ENCODE measurements at regions not wholly inside any gene's neighbourhood (a gene's known extent, or its start where the extent isn't known, plus 50 kb on each side); places are given as distances from the start of the nearest gene placed in this dataset.

DNA sequence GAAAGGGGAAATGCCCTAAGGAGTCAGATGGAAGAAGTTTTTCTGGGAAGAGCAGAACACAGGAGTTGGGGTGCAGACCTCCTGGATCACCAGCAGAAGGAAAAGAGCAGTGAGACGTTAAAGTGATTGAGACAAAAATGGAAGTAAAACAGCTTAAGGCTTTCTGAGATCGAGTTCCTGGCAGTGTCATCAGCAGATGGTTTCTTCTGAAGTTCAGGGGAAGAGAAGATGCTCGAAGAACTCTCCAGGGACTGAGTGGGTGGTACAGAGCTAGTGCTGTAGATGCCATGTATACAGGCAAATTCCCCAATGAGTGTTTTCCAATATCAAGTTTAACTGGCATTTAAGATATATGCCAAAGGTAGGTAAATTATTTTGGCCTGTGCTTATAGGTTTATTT lies 272.2 kb upstream of the KLF12 start:
- no peak overlapping the region for H3K27ac ChIP-seq (ENCODE audit: insufficient read depth, low read length)
- no peak overlapping the region for H3K4me2 ChIP-seq (ENCODE audit: extremely low read depth, insufficient read depth, low read length)
- no peaks in the 10 kb centered on the region for H3K79me2 ChIP-seq (ENCODE audit: control insufficient read depth, insufficient read depth, low read length)
- H3K27me3 ChIP-seq (ENCODE audit: control insufficient read depth, insufficient read depth, low read length): no peaks in the 10 kb centered on the region
- H2AFZ ChIP-seq (ENCODE audit: low read length): peak overlapping the region; percentile 47
- no peaks in the 10 kb centered on the region for H4K20me1 ChIP-seq (ENCODE audit: control insufficient read depth, extremely low read depth, insufficient read depth, low read length)
- H3K4me3 ChIP-seq (replicated peaks in 1 of 4; ENCODE audit: control extremely low read depth in 1 of 4, insufficient read depth in 1 of 4, low read depth in 3 of 4, low read length in 4 of 4): no peak overlapping the region
- DNase-seq (ENCODE audit: low read depth in 2 of 2): no peak
- H3K9ac ChIP-seq (ENCODE audit: insufficient read depth, low read length): no peak overlapping the region
- H3K9me3 ChIP-seq (ENCODE audit: control insufficient read depth, insufficient read depth, low read depth, low read length): no peaks in the 10 kb centered on the region
- H3K36me3 ChIP-seq (ENCODE audit: control insufficient read depth, insufficient read depth, low read length): no peaks in the 10 kb centered on the region
- H3K4me1 ChIP-seq (ENCODE audit: control insufficient read depth, extremely low read depth, insufficient read depth, low read length): no peaks in the 10 kb centered on the region
- TF ChIP-seq, protein P1, sequence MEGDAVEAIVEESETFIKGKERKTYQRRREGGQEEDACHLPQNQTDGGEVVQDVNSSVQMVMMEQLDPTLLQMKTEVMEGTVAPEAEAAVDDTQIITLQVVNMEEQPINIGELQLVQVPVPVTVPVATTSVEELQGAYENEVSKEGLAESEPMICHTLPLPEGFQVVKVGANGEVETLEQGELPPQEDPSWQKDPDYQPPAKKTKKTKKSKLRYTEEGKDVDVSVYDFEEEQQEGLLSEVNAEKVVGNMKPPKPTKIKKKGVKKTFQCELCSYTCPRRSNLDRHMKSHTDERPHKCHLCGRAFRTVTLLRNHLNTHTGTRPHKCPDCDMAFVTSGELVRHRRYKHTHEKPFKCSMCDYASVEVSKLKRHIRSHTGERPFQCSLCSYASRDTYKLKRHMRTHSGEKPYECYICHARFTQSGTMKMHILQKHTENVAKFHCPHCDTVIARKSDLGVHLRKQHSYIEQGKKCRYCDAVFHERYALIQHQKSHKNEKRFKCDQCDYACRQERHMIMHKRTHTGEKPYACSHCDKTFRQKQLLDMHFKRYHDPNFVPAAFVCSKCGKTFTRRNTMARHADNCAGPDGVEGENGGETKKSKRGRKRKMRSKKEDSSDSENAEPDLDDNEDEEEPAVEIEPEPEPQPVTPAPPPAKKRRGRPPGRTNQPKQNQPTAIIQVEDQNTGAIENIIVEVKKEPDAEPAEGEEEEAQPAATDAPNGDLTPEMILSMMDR (conservative IDR thresholded peaks at IDR 0.05 in 1 of 2, IDR thresholded peaks at IDR 0.05 in 1 of 2; ENCODE audit: low read depth in 1 of 2, low read length in 2 of 2): no peak
- no peak for TF ChIP-seq EZH2 (IDR thresholded peaks at IDR 0.05; ENCODE audit: low read length, missing control alignments)

DNA sequence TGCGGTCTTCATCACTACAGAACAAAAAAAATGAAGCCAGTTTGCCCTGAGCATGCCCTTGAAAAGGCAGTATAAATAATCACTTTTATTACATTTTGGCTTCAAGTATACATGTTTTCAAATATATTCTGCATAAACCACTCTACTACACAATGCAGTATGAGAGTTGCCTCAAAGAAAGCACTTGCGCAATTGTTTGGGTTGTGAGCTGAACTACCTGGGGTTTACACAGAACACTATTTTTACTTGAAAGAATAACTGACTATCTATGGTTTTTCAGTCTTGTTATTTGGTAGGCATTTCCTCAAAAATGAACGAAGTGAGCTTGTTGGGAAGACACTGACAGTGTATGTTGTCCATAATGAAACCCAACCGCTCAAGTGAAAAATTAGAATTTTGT lies 264.4 kb upstream of the KLF12 start:
- no peak for DNase-seq (ENCODE audit: low read depth in 2 of 2)
- Histone ChIP-seq H3K36me3 (ENCODE audit: control insufficient read depth, insufficient read depth, low read length) (no peaks in the 10 kb centered on the region), H4K20me1 (ENCODE audit: control insufficient read depth, extremely low read depth, insufficient read depth, low read length) (no peaks in the 10 kb centered on the region), H3K4me2 (ENCODE audit: extremely low read depth, insufficient read depth, low read length) (no peak overlapping the region), H3K4me1 (ENCODE audit: control insufficient read depth, extremely low read depth, insufficient read depth, low read length) (no peaks in the 10 kb centered on the region), H2AFZ (ENCODE audit: low read length) (no peak overlapping the region), H3K9me3 (ENCODE audit: control insufficient read depth, insufficient read depth, low read depth, low read length) (no peaks in the 10 kb centered on the region), H3K9ac (ENCODE audit: insufficient read depth, low read length) (no peak overlapping the region), H3K79me2 (ENCODE audit: control insufficient read depth, insufficient read depth, low read length) (no peaks in the 10 kb centered on the region), H3K4me3 (replicated peaks in 1 of 4; ENCODE audit: control extremely low read depth in 1 of 4, insufficient read depth in 1 of 4, low read depth in 3 of 4, low read length in 4 of 4) (no peak overlapping the region), H3K27me3 (ENCODE audit: control insufficient read depth, insufficient read depth, low read length) (no peaks in the 10 kb centered on the region), H3K27ac (ENCODE audit: insufficient read depth, low read length) (no peak overlapping the region)
- TF ChIP-seq, protein P1 (conservative IDR thresholded peaks at IDR 0.05 in 1 of 2, IDR thresholded peaks at IDR 0.05 in 1 of 2; ENCODE audit: low read depth in 1 of 2, low read length in 2 of 2): no peak
- TF ChIP-seq EZH2 (IDR thresholded peaks at IDR 0.05; ENCODE audit: low read length, missing control alignments): no peak

DNA sequence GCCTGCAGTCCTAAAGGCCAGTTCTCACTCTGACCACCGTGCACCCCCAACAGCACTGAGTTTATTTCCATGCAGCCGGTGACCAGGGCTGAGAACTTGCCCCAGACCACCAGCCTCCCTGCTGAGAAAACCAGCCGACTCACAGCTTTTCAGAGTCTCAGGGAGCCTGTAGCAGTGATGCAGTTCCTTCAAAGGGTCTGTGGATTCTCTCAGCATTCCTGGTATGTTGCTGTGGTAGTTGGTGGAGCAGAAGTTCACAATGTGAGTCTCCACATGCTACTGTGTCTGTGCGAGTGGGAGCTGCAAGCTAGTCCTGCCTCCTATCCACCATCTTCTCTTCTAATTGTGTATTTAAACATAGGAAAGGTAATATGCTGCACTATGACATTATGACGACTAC lies 254.9 kb upstream of the KLF12 start:
- H4K20me1 ChIP-seq (ENCODE audit: control insufficient read depth, extremely low read depth, insufficient read depth, low read length): no peaks in the 10 kb centered on the region
- no peaks in the 10 kb centered on the region for H3K27me3 ChIP-seq (ENCODE audit: control insufficient read depth, insufficient read depth, low read length)
- TF ChIP-seq EZH2 (IDR thresholded peaks at IDR 0.05; ENCODE audit: low read length, missing control alignments): no peak
- TF ChIP-seq, protein P1 (conservative IDR thresholded peaks at IDR 0.05 in 1 of 2, IDR thresholded peaks at IDR 0.05 in 1 of 2; ENCODE audit: low read depth in 1 of 2, low read length in 2 of 2): no peak
- no peak overlapping the region for H3K27ac ChIP-seq (ENCODE audit: insufficient read depth, low read length)
- no peak overlapping the region for H3K4me3 ChIP-seq (replicated peaks in 1 of 4; ENCODE audit: control extremely low read depth in 1 of 4, insufficient read depth in 1 of 4, low read depth in 3 of 4, low read length in 4 of 4)
- no peaks in the 10 kb centered on the region for H3K79me2 ChIP-seq (ENCODE audit: control insufficient read depth, insufficient read depth, low read length)
- peak in 1 of 2 donors; percentile 25 for DNase-seq (ENCODE audit: low read depth in 2 of 2)
- H3K36me3 ChIP-seq (ENCODE audit: control insufficient read depth, insufficient read depth, low read length): no peaks in the 10 kb centered on the region
- no peak overlapping the region for H3K9ac ChIP-seq (ENCODE audit: insufficient read depth, low read length)
- no peaks in the 10 kb centered on the region for H3K4me1 ChIP-seq (ENCODE audit: control insufficient read depth, extremely low read depth, insufficient read depth, low read length)
- H2AFZ ChIP-seq (ENCODE audit: low read length): no peak overlapping the region
- no peaks in the 10 kb centered on the region for H3K9me3 ChIP-seq (ENCODE audit: control insufficient read depth, insufficient read depth, low read depth, low read length)
- no peak overlapping the region for H3K4me2 ChIP-seq (ENCODE audit: extremely low read depth, insufficient read depth, low read length)

All from fibroblast of lung (primary cell).